ENCODE measurements at regions not wholly inside any gene's neighbourhood (a gene's known extent, or its start where the extent isn't known, plus 50 kb on each side); places are given as distances from the start of the nearest gene placed in this dataset.

GRCh38 chr7:119132436-119132835 lies 907.9 kb downstream of the ANKRD7 start:
- no peak for TF ChIP-seq CTCF (IDR thresholded peaks at IDR 0.05 in 4 of 5, conservative IDR thresholded peaks at IDR 0.05 in 1 of 5)
- no peak for TF ChIP-seq POLR2A (IDR thresholded peaks at IDR 0.05)

Measured in gastrocnemius medialis (tissue), 4 donors.